ENCODE measurements at regions not wholly inside any gene's neighbourhood (a gene's known extent, or its start where the extent isn't known, plus 50 kb on each side); places are given as distances from the start of the nearest gene placed in this dataset.

DNA sequence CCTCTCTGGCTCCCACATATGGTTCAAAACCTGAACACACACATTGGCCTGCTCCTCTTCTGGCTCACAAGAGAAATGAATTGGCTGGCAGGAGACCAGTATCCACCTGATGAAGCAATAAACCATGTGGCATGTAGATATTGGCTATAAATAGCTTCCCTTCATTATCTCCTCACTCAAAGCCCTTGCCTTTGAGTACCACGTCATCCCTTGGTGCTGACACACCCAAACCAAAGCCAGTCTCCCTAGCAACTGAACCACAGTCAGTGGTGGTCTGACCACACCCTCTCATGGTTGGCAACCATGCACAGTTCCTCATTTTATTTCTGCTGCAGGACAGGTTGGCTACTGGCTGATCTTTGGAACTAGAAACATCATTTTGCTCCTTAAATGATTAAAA, 98.8 kb downstream of the ZNF621 start:
- TF ChIP-seq ZFX (IDR thresholded peaks at IDR 0.05; ENCODE audit: borderline replicate concordance) (no peak), CTCF (IDR thresholded peaks at IDR 0.05) (no peak)
- H3K27ac ChIP-seq = no peak overlapping the region

DNA sequence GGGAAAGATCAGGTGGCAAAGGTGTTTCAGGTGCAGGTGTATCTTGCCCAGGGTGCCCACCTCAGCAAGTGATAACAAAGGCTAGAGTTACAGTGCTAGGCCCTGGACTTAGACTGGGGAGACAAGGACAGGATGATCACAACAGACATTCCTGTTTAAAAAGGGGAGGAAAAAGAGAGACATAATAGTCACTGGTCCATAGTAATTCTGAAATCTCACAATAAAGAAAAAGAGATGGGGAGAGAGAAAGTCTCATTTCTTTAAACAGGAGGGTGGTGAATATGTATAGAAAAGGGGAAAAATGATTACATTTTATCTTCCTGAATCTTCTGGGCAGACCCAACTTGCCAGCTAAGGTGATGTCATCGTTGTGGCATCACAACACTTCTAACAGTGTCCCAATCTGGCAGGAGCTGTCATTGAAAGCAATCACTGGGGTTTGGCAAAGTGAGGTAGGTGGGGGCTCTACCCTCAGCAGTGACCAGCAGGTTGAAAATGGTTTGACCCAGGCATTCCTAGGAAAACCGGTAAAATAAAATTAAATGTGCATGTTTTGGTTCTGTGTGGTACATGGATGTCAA, 99.5 kb downstream of the ZNF621 start:
- H3K27ac ChIP-seq = no peak overlapping the region
- no peak for TF ChIP-seq CTCF (IDR thresholded peaks at IDR 0.05)
- no peak for TF ChIP-seq ZFX (IDR thresholded peaks at IDR 0.05; ENCODE audit: borderline replicate concordance)

GRCh38 chr3:40627095-40627494, 102.3 kb downstream of the ZNF621 start:
- H3K27ac ChIP-seq = no peak overlapping the region
- TF ChIP-seq ZFX (IDR thresholded peaks at IDR 0.05; ENCODE audit: borderline replicate concordance) (no peak), CTCF (IDR thresholded peaks at IDR 0.05) (no peak)

DNA sequence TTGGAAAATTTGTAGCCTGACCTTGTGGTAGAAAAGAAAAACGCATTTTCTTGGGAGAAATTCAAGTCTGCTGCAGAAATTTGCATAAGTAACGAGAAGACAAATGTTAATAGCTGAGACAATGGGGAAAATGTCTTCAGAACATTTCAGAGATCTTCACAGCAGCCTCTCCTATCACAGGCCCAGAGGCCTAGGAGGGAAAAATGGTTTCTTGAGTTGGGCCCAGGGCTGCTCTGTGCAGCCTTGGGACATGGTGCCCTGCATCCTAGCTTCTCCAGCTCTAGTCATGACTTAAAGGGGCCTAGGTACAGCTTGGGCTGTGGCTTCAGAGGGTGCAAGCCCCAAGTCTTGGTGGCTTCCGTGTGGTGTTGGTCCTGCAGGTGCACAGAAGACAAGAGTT, 104.2 kb downstream of the ZNF621 start:
- no peak overlapping the region for H3K27ac ChIP-seq
- TF ChIP-seq CTCF (IDR thresholded peaks at IDR 0.05) = no peak
- TF ChIP-seq ZFX (IDR thresholded peaks at IDR 0.05; ENCODE audit: borderline replicate concordance) = no peak

GRCh38 chr3:40631341-40631995, 106.7 kb downstream of the ZNF621 start:
- no peak for TF ChIP-seq CTCF (IDR thresholded peaks at IDR 0.05)
- TF ChIP-seq ZFX (IDR thresholded peaks at IDR 0.05; ENCODE audit: borderline replicate concordance) = no peak
- H3K27ac ChIP-seq = no peak overlapping the region

- TF ChIP-seq ZFX (IDR thresholded peaks at IDR 0.05; ENCODE audit: borderline replicate concordance) = no peak
- H3K27ac ChIP-seq = no peak overlapping the region
Measured at GRCh38 chr3:40637906-40638305, 113.1 kb downstream of the ZNF621 start.

DNA sequence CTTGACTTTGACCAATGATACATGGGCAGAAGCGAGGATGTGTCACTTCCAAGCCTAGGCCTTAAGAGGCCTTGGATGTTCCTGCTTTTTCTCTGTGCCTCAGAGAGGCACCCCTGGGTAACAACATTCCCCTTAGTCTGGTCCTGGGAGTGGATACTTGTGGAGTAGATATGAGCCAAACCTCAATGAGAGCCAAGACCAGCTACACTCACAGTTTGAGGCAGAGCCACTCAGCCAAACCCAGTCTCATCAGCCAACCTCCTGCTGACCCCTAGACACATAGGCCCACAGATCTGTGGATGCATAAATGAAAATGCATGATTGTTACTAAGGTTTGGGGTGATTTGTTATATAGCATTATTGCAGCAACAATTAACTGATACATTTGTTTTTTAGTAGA, 114.2 kb downstream of the ZNF621 start:
- no peak for TF ChIP-seq ZFX (IDR thresholded peaks at IDR 0.05; ENCODE audit: borderline replicate concordance)
- TF ChIP-seq CTCF (IDR thresholded peaks at IDR 0.05) = no peak
- no peak overlapping the region for H3K27ac ChIP-seq

GRCh38 chr3:40642812-40643211, 118.1 kb downstream of the ZNF621 start:
- no peak for TF ChIP-seq ZFX (IDR thresholded peaks at IDR 0.05; ENCODE audit: borderline replicate concordance)
- no peak for TF ChIP-seq CTCF (IDR thresholded peaks at IDR 0.05)
- no peak overlapping the region for H3K27ac ChIP-seq
